Activated CD8-positive, alpha-beta memory T cell treated with anti-CD3 and anti-CD28 coated beads, Interleukin-2, amount 50 U/mL, for 48 hours (primary cell): ENCODE measurements at regions not wholly inside any gene's neighbourhood (a gene's known extent, or its start where the extent isn't known, plus 50 kb on each side); places are given as distances from the start of the nearest gene placed in this dataset.
"Not testable (repeated sequence)": the region's sequence is repeated elsewhere in the genome, so short reads cannot be mapped to it uniquely, and the experiment has no call there.

Experiments used
- DNase-seq: peaks from one replicate; pipeline ENCODE4 v3.0.0-alpha.2; 2020

GRCh38 chr2:48197618-48198017 lies 116.9 kb upstream of the FOXN2 start:
- no peak for DNase-seq

DNA sequence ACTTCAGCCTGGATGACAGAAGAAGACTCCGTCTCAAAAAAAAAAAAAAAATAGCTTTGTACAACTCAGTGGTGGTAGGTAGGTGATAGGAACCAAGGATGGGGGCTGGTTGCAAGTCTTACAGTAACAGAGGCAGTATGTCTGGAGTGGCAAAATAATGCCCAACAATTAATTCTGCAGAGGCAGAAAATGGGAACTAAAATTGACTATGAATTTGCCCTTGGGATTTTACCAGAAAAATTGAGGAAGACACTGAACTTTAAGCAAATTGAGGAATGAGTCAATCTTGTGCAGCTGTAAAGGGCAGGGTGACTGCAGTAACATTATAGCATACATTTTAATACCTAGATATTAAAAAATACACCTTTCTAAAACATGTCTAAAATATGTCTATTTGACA lies 116.1 kb upstream of the FOXN2 start:
- DNase-seq = no peak

GRCh38 chr2:48199070-48199469 lies 115.4 kb upstream of the FOXN2 start:
- no peak for DNase-seq

GRCh38 chr2:48200620-48201293 lies 113.7 kb upstream of the FOXN2 start:
- DNase-seq = no peak

DNA sequence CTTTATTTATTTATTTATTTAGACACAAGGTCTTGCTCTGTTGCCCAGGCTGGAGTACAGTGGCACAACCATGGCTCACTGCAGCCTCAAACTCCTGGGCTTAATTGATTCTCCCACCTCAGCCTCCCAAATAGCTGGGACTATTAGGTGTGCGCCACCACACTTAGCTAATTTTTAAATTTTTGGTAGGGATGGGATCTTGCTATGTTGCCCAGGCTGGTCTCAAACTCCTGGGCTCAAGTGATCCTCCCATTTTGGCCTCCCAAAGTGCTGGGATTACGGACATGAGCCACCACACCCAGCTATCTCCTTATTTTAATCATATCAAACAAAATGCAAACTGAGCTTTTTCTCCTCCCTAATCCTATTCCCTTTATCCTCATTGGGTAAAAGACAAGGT lies 113.0 kb upstream of the FOXN2 start:
- not testable (repeated sequence) for DNase-seq

GRCh38 chr2:48202863-48203642 lies 111.4 kb upstream of the FOXN2 start:
- no peak for DNase-seq

DNA sequence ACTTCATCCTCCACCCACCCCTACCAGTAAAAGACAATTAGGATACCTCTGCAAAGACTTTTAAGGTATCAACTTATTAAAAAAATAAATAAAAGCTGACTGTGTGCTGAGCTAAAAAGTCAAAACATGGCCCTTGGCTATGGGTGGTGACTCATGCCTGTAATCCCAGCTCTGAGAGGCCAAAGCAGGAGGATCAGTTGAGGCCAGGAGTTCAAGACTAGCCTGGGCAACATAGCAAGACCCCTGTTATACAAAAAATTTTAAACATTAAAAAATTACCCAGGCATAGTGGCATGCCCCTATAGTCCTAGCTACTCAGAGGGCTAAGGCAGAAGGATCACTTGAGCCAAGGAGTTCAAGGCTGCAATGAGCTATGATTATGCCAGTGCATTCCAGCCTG lies 110.8 kb upstream of the FOXN2 start:
- no peak for DNase-seq

DNA sequence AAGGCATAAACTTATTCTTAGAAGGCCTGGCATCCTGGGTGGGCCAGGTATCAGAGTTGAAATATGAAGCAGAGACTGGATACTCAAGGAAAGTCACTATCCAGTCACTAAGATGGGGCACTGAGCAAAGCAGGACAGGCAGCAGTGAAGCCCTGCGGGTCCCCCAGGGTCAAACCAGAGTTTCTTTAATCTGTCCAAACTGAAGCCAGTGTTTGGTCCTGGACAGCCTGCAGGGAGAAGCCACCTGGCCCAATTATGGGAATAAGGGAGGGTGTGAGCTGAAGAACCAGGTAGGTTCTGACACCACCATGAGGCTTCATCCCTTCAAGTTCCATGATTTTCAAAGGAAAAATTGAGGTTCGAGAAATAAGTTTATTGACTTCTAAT lies 109.7 kb upstream of the FOXN2 start:
- no peak for DNase-seq

DNA sequence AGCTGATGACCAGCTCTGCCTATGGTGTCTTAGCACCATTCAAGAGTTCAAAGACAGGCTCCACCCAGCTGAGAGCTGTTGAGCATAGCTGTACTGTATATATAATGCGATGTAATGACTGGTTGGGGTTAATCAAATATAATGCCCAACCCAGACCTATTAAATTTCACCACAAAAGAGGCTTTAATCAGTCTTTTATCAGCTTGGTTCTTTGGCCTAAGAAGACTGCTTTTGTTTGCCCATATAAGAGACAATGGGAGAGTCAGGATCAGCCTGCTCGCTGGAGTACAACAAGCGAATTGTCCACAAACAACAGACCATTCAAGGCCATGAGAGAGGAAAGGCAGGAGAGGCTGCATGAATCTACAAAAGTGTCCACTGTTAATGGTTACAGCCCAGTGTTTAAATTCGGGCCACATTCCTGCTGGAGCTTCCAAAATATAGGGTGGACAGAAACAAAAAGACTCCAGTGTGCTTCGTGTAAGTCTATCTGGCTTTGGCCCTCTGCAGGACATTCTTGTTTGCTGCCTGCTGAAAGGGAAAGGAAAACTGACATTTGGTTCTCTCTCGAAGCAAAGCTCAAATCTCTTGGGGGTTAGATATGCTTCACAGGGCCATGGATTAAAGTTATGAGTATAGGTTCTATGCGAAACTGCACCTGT lies 109.2 kb upstream of the FOXN2 start:
- no peak for DNase-seq

DNA sequence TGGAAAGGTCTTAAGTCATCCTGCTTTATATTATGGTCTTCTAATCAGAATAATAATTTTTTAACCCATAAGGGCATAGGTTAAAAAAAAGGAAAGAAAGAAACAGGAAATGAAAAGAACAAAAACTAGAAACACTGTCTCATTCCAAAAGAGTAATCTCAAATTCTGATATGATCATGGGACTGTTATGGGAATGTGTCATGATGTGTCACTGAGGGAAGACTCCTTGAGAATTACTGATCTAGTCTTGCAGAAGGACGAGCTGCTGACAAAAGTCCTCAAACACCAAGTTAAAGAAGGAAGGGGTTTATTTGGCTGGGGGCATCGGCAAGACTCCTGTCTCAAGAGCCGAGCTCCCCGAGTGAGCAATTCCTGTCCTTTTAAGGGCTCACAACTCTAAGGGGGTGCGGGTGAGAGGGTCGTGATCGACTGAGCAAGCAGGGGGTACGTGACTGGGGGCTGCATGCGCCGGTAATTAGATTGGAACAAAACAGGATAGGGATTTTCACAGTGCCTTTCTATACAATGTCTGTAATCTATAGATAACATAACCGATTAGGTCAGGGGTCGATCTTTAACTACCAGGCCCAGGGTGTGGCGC lies 108.3 kb upstream of the FOXN2 start:
- not testable (repeated sequence) for DNase-seq

DNA sequence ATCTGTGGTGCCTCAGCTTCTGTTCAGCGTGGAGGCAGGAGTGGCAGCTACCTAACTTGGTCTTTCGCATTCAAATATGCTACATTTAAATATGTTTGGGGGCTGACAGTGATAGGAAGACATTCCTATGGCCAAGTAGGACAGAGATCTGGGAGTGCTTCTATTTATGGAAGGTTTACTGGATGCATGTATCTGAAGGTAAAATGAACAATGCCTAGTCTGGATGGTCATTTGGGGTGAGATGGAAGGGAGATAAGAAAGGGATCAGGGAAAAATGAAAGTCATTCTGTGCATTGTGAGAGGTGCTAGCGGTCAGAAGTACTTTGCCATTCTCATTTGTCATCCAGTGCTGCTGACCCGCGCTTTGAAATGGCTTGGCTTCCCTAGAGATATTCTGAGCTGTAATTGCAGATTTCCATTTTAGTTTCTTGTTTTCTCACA lies 107.3 kb upstream of the FOXN2 start:
- DNase-seq = no peak

DNA sequence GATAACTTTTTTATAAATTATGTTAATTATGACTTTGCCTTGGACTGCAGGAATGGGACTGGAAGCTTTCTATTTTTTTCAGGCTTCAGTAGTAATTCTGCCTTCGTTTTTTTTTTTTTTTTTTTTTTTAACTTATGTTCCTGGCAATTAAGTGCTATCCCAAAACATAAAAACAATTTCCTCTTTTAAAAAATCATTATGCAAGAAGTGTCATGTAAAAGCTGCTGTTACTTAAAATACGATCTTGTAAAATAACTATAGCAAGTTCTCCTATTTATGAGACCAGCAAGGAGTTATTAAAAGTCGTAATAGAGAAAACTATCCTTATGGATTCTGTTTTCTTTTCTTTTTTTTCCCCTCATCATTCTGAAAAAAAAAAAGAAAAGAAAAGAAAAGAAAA lies 106.6 kb upstream of the FOXN2 start:
- no peak for DNase-seq

- DNase-seq = no peak
Measured at GRCh38 chr2:48209214-48209885, 105.1 kb upstream of the FOXN2 start.

DNA sequence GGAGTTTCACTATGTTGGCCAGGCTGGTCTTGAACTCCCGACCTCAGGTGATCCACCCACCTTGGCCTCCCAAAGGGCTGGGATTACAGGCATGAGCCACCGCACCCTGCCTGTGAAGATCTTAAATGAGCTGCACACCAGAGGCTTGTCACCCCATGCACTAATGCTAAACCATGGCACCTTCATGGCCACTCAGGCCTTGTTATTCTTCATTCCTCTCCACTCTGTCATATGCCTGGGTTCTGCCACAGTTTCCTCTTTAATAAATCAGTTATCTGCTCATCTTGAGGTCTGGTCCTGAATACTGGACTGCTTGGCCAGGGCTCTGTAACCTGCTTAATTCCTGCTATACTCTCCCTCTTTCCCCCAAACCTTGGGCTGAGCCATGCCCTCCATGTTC lies 104.3 kb upstream of the FOXN2 start:
- no peak for DNase-seq

DNA sequence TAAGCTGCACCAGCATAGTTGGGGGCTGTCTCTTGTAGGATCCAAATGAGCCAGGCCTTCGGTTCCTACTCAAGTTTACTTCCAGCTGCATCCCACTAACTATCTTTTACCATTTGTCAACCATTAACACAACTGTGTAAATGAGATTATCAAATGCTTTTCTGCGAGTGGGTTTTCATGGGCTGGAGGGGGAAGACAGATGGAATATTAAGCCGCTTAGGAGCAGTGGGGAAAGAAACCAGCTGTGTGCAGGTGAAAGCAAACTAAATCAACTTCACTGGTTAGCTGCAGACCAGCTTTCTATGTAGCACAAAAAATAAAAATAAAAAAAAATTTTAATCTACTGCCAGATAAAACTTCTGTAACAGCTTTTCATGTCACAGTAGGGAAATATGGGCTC lies 100.8 kb upstream of the FOXN2 start:
- DNase-seq = no peak

GRCh38 chr2:48218169-48218568 lies 96.3 kb upstream of the FOXN2 start:
- DNase-seq = no peak

DNA sequence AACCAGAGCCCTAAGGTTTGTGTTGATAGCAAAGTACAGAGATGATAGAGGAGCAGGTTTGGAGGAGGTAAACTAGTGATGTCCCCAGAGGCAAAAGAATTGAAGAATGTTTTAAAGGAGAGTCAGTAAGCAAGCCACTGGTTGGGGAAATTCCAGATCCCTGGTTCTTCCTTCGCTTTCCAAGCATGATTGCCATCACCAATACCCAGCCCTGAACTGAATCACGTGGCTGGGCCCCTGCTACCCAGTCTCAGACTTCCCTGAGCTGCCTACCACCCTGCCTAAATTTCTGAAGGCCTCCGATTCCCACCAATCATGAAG lies 95.3 kb upstream of the FOXN2 start:
- no peak for DNase-seq

DNA sequence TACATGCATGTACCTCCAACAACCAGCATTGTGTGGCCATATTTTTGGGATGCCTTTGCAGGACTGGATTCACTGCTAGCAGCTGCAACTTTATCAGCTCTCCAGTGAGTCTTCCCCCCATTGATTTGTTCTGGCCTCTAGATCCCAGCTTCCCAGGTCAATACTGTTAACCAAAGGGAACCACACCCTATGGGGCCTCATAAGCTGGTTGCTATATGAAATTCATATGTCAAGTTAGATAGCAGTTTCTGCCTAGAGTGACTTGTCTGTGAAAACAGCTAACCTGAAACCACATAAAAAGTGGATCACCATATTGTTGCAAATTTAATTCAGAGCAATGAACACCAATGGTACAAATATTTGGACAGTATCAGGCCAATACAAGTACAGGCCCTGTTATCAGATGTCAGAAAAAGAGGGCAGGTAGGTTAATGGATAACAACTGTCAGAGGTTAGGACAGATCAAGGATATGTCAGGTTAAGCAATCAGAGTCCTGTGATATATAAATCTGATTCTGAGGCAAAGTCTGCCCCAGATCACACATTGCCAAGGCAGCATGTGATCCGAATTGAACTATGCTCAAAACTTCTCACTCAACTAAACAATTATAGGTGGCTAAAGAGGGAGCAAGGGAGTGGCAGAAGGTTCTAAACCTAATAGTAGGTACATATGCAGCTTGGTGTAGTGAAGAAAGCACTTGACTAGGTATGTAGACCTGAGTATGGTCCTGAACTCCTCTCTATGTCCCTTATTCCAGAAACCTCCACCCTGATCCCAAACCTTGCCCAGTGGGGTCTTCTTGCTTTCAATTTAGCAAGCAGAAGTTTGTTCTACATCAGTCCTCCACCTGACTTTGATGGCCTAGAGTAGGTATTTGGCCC lies 94.7 kb upstream of the FOXN2 start:
- DNase-seq = no peak

DNA sequence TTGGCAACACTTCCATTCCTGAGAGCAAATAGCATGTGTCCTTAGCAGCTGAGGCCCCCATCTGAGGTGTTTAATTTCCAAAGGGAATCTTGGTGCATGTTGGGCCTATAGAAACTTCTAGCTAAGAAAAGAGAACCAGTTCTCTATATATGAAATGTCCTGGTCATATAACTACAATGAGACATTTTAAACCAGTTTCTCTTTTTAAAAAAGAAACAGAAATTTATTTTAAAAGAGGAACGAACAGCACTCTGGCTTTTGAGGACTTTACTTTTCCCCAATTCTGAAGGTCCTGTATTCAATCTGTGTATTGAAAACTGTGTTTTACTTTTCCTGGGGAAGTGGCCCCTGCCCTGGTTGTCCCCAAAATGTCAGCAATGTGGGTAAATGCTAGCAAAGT lies 94.0 kb upstream of the FOXN2 start:
- DNase-seq = no peak

- no peak for DNase-seq
Measured at GRCh38 chr2:48221846-48222516, 92.5 kb upstream of the FOXN2 start.

- DNase-seq = no peak
Measured at GRCh38 chr2:48227617-48228344, 86.7 kb upstream of the FOXN2 start.
